ENCODE measurements at regions not wholly inside any gene's neighbourhood (a gene's known extent, or its start where the extent isn't known, plus 50 kb on each side); places are given as distances from the start of the nearest gene placed in this dataset.
A peak's percentile ranks its signal among the peaks of the same experiment; 100 is the strongest.

GRCh38 chr6:165852676-165853075 lies 189.6 kb upstream of the PDE10A start:
- TF ChIP-seq CTCF (IDR thresholded peaks at IDR 0.05; ENCODE audit: control insufficient read depth, insufficient read depth, low read depth, low read length, missing control alignments): no peak
- no peak overlapping the region for H3K4me3 ChIP-seq (ENCODE audit: control insufficient read depth, low read depth, low read length)
- DNase-seq (ENCODE audit: low read depth): no peak

DNA sequence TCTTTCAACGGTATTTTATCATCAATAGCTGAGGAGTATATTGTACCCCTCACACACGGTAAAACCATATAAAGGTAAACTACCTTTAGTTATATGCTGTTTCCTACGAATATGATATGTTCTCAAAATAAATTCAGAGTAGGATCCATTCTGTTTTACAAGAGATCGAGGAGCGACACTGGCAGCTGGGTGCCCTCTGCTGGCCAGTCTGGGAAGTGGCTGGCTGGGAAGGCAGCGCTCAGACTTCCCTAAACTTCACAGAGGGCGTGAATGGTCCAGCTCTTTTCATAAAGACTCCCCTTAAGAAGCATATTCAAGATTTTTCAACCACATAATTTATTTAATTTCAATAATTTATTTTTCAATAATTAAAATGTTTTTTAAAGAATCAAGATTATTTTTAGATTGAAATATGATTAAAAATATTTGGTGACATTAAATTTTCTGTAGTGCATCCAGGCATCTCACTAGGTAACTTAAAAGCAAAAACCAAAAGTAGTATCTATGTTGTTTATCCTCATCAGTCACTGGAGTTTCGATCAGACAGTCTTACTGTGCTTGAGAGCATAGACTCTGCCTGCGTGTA lies 187.5 kb upstream of the PDE10A start:
- no peak overlapping the region for H3K4me3 ChIP-seq (ENCODE audit: control insufficient read depth, low read depth, low read length)
- peak; percentile 95 for TF ChIP-seq CTCF (IDR thresholded peaks at IDR 0.05; ENCODE audit: control insufficient read depth, insufficient read depth, low read depth, low read length, missing control alignments)
- DNase-seq (ENCODE audit: low read depth): no peak

- H3K4me3 ChIP-seq (ENCODE audit: control insufficient read depth, low read depth, low read length): no peak overlapping the region
- DNase-seq (ENCODE audit: low read depth): no peak
- no peak for TF ChIP-seq CTCF (IDR thresholded peaks at IDR 0.05; ENCODE audit: control insufficient read depth, insufficient read depth, low read depth, low read length, missing control alignments)
Observed at GRCh38 chr6:165849534-165850430, 186.7 kb upstream of the PDE10A start.

DNA sequence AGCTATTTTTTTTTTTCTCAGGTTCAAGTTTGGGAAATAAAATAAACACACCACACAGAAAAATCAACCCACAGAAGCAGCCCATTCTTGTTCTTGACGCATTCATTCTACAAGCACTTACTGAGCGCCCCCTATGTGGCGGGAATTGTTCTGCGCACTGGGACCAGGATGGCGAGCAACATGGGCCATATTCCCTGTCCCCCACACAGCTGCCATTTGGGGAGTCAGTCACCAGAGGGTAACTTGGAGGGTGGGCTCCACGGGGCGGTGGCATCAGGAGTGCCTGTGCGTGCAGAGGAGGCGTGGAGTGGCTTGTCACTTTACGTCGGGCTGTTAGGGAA lies 185.0 kb upstream of the PDE10A start:
- TF ChIP-seq CTCF (IDR thresholded peaks at IDR 0.05; ENCODE audit: control insufficient read depth, insufficient read depth, low read depth, low read length, missing control alignments): no peak
- DNase-seq (ENCODE audit: low read depth): no peak
- no peak overlapping the region for H3K4me3 ChIP-seq (ENCODE audit: control insufficient read depth, low read depth, low read length)

- no peak for TF ChIP-seq CTCF (IDR thresholded peaks at IDR 0.05; ENCODE audit: control insufficient read depth, insufficient read depth, low read depth, low read length, missing control alignments)
- no peak for DNase-seq (ENCODE audit: low read depth)
- no peak overlapping the region for H3K4me3 ChIP-seq (ENCODE audit: control insufficient read depth, low read depth, low read length)
Observed at GRCh38 chr6:165847407-165848085, 184.5 kb upstream of the PDE10A start.

GRCh38 chr6:165846123-165846966 lies 183.3 kb upstream of the PDE10A start:
- H3K4me3 ChIP-seq (ENCODE audit: control insufficient read depth, low read depth, low read length): peak overlapping the region; percentile 20
- no peak for TF ChIP-seq CTCF (IDR thresholded peaks at IDR 0.05; ENCODE audit: control insufficient read depth, insufficient read depth, low read depth, low read length, missing control alignments)
- no peak for DNase-seq (ENCODE audit: low read depth)

Measured in AG09309 (cell line).